ENCODE measurements at regions not wholly inside any gene's neighbourhood (a gene's known extent, or its start where the extent isn't known, plus 50 kb on each side); places are given as distances from the start of the nearest gene placed in this dataset.

DNA sequence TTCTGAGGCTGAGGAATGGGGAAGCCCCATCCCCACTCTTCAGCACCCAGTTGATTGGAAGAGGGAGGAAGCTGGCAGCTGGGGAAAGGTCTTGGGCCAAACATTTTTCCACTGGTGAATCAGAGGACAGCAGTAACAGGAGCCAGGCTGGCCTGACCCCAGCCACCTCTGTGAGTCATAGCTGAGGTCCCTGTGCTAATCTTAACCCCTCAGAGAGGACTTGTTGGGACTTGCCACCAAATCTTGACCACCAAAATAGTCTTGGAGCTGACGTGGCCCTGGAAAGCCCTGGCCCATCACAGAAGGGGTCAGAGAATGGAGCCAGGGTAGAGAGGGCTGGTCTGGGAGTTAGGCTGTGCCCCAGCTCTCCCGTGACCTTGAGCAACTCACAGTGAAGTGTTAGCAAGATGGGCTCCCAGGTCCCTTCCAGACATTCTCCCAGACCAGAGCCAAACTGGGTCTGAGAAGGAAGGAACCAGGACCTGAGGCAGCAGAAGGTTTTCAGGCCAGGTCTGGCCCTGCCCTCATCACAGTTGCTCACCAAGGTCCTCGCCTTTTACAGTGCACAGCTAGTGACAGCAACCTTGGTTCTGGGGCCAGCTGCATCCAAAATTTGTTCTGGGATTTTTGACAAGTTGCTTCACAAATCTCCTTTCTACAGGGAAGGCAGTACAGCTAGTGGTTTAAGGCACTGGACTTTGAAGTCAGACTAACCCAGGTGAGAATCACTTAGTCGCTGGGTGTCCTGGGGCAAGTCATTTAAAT, 266.6 kb downstream of the CYP26B1 start:
- peak; percentile 51 for DNase-seq (ENCODE audit: extremely low read depth, low read depth)
- TF ChIP-seq, protein P1, sequence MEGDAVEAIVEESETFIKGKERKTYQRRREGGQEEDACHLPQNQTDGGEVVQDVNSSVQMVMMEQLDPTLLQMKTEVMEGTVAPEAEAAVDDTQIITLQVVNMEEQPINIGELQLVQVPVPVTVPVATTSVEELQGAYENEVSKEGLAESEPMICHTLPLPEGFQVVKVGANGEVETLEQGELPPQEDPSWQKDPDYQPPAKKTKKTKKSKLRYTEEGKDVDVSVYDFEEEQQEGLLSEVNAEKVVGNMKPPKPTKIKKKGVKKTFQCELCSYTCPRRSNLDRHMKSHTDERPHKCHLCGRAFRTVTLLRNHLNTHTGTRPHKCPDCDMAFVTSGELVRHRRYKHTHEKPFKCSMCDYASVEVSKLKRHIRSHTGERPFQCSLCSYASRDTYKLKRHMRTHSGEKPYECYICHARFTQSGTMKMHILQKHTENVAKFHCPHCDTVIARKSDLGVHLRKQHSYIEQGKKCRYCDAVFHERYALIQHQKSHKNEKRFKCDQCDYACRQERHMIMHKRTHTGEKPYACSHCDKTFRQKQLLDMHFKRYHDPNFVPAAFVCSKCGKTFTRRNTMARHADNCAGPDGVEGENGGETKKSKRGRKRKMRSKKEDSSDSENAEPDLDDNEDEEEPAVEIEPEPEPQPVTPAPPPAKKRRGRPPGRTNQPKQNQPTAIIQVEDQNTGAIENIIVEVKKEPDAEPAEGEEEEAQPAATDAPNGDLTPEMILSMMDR (IDR thresholded peaks at IDR 0.05; ENCODE audit: low read depth, low read length), result no peak

DNA sequence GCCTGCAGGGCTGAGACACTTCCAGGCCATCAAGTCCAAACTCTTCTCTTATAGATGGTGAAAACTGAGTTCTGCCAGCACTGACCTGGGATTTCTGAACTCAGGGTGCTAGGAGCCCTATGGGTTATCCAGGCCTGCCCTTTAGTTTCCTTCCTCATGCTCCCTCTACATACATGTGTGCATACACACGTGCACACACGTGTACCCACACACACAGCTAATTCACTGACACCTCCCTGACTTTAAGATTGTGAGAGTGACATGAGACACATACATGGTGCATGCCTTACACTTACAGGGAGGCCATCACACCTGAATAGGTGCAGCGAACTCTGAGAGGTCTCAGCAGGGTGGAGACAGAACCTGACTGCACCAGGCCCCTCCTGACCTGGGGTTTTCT, 267.4 kb downstream of the CYP26B1 start:
- DNase-seq (ENCODE audit: extremely low read depth, low read depth), result no peak
- TF ChIP-seq, protein P1 (IDR thresholded peaks at IDR 0.05; ENCODE audit: low read depth, low read length), result no peak

DNA sequence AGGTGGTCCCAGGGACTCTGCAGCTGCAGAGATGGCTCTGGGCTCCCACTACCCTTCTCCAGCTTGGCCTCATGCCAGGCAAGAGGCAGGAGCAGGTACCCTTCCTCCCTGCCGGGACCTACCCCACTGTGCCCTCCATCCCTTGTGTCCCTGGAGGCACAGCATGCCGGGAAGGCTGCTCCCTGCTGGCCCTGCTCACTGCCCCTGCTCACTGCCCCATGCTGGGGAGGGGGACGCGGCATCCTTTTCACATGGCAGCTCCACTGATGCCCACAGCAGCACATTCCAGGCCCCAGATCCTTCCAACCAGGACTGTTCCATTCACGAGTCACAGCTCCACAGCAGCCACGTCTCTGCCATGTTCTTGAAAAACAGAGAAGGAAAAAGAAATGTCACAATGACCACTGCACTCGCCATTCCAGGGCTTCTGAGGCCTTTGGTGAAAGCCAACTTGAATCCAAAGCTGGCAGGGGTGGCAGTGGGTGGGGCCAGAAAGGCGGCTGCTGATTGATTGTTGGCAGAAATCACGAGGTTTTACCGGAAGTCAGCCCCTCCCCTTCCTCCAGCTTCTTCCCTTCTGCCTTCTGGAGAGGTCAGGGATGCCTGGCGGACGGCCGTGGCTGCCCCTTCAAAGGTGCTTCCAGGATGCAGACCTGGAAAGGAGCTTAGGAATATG, 268.0 kb downstream of the CYP26B1 start:
- DNase-seq (ENCODE audit: extremely low read depth, low read depth), result no peak
- TF ChIP-seq, protein P1 (IDR thresholded peaks at IDR 0.05; ENCODE audit: low read depth, low read length), result no peak

DNA sequence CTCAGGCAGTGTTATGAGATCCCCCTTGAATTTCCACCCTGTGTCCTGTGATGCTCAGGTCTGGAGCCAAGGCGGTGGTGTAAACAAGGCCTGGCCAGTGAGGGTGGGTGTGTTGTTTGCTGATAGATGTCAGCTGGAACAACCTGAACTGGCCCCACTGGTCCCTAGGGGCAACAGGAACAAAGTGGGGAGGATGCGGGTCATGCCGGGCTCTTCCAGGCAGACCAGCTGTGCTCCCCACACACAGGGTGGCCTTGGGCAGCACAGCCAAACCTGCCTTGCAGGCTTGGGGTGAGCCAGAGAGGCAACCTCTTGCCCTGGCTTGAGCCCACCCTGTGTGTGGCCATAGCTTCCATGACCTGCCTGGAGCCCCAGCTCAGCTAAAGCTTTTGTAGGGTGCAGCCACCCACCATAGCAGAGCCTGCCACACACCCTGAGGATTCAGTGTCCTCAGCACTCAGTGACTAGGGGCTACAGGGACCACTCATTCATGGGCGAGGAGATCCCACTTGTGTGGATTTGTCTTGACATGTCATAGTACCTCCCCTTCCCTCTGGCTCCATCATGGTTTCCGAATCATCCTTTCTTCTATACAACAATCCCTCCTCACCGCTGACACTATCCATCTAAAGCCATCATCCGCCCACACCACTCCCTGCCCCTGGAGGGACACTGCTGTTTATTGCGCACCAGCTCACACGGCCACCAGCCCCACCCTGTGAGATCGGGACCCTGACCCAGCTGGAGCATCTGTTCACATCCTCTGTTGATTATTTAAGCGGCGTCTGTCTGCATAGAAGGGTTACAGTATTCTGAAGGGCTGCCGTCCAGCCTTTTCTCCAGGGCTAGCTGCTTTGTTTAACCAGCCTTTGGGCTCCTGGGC, 268.8 kb downstream of the CYP26B1 start:
- DNase-seq (ENCODE audit: extremely low read depth, low read depth), result no peak

DNA sequence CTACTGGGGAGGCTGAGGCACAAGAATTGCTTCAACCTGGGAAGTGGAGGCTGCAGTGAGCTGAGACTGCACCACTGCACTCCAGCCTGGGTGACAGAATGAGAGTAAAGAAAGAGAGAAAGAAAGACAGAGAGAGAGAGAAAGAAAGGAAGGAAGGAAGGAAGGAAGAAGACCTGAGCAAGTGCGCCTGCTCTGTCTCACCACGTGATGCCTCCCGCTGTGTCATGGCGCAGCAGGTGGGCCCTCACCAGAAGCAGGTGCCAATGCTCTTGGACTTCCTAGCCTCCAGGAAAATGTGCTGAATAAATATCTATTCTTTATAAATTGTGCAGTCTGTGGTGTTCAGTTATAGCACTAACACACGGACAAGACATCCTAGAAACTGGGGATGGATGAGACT, 270.0 kb downstream of the CYP26B1 start:
- DNase-seq (ENCODE audit: extremely low read depth, low read depth), result no peak
- TF ChIP-seq, protein P1 (IDR thresholded peaks at IDR 0.05; ENCODE audit: low read depth, low read length), result no peak

More for the DNA sequence above, 268.8 kb downstream of the CYP26B1 start:
- TF ChIP-seq, protein P1 (IDR thresholded peaks at IDR 0.05; ENCODE audit: low read depth, low read length), result no peak

DNA sequence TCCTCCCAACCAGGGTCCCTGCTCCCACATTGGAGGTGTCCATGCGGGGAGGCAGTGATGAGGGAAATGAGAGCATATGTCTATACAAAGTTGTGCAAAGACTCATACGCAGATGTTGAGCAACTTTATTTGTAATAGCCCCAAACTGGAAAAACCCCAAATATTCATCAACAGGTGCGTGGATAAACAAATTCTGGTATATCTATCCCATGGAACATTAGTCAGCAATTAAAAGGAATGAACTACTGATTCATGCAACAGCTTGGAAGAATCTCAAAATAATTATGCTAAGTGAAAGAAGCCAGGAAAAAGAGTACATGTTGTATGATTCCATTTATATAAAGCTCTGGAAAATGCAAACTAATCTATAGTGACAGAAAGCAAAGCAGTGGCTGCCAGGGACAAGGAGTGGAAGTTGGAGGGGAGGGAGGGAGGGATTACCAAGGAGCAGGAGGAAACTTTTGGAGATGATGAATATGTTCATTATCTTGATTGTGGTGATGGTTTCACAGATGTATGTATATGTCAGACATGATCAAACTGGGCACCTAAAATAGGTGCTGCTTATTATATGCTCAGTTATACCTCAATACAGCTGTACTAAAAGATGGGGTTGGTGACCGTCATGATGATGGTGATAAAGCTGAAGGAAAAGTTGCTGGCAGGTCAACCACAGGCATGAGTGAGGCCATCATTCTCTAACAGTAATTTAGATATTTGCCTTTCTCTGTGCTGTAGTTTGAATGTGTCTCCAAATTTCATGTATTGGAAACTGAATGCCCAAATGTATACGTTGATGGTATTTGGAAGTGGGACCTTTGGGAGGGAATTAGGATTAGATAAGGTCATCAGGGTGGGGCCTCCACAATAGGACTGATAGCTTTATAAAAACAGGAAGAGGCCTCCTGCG, 270.9 kb downstream of the CYP26B1 start:
- TF ChIP-seq, protein P1 (IDR thresholded peaks at IDR 0.05; ENCODE audit: low read depth, low read length), result no peak
- peak; percentile 74 for DNase-seq (ENCODE audit: extremely low read depth, low read depth)

Data from AG09319 (cell line).